ENCODE measurements at regions not wholly inside any gene's neighbourhood (a gene's known extent, or its start where the extent isn't known, plus 50 kb on each side); places are given as distances from the start of the nearest gene placed in this dataset.
A peak's percentile ranks its signal among the peaks of the same experiment; 100 is the strongest.

GRCh38 chr15:38864827-38865581 lies 300.4 kb upstream of the RASGRP1 start:
- no peak for DNase-seq (ENCODE audit: low spot score)
- CTCF ChIA-PET = no interaction called here
- no peak overlapping the region for H3K27ac ChIP-seq
- POLR2A ChIA-PET (ENCODE audit: low non-redundant PET) = no interaction called here
- no peak for TF ChIP-seq CTCF (conservative IDR thresholded peaks at IDR 0.05; ENCODE audit: low read depth)

- ChIA-PET POLR2A (ENCODE audit: low non-redundant PET) (no interaction called here), CTCF (no interaction called here)
- H3K27ac ChIP-seq = no peak overlapping the region
- TF ChIP-seq CTCF (conservative IDR thresholded peaks at IDR 0.05; ENCODE audit: low read depth) = no peak
- DNase-seq (ENCODE audit: low spot score) = no peak
Observed at GRCh38 chr15:38867556-38867955, 302.9 kb upstream of the RASGRP1 start.

- no peak for TF ChIP-seq CTCF (conservative IDR thresholded peaks at IDR 0.05; ENCODE audit: low read depth)
- POLR2A ChIA-PET (ENCODE audit: low non-redundant PET) = no interaction called here
- DNase-seq (ENCODE audit: low spot score) = peak; percentile 83
- CTCF ChIA-PET = no interaction called here
- no peak overlapping the region for H3K27ac ChIP-seq
Observed at GRCh38 chr15:38868326-38869114, 303.9 kb upstream of the RASGRP1 start.

GRCh38 chr15:38871638-38872037 lies 307.0 kb upstream of the RASGRP1 start:
- no peak for DNase-seq (ENCODE audit: low spot score)
- ChIA-PET CTCF (no interaction called here), POLR2A (ENCODE audit: low non-redundant PET) (no interaction called here)
- H3K27ac ChIP-seq = no peak overlapping the region
- no peak for TF ChIP-seq CTCF (conservative IDR thresholded peaks at IDR 0.05; ENCODE audit: low read depth)

GRCh38 chr15:38872732-38873131 lies 308.1 kb upstream of the RASGRP1 start:
- TF ChIP-seq CTCF (conservative IDR thresholded peaks at IDR 0.05; ENCODE audit: low read depth) = no peak
- ChIA-PET POLR2A (ENCODE audit: low non-redundant PET) (no interaction called here), CTCF (interaction anchor here (0.6 to 1.0 kb wide), 2 partner anchors 12 to 122 kb away, joined by 3 read pairs; no protein-coding TSS in a partner anchor)
- H3K27ac ChIP-seq = no peak overlapping the region
- no peak for DNase-seq (ENCODE audit: low spot score)

GRCh38 chr15:38873158-38873557 lies 308.5 kb upstream of the RASGRP1 start:
- H3K27ac ChIP-seq = no peak overlapping the region
- TF ChIP-seq CTCF (conservative IDR thresholded peaks at IDR 0.05; ENCODE audit: low read depth) = no peak
- ChIA-PET POLR2A (ENCODE audit: low non-redundant PET) (no interaction called here), CTCF (interaction anchor here (0.6 to 1.0 kb wide), 2 partner anchors 12 to 121 kb away, joined by 3 read pairs; no protein-coding TSS in a partner anchor)
- no peak for DNase-seq (ENCODE audit: low spot score)

Data from RWPE1 (cell line).